Gastroesophageal sphincter (tissue), 4 donors: ENCODE measurements at regions not wholly inside any gene's neighbourhood (a gene's known extent, or its start where the extent isn't known, plus 50 kb on each side); places are given as distances from the start of the nearest gene placed in this dataset.
A peak's percentile ranks its signal among the peaks of the same experiment; 100 is the strongest.

Experiments
- ATAC-seq: fragments of 150-250 bp; one replicate; pipeline ENCODE4 v1.9.1; 2016; ENCODE audit warnings: mild to moderate bottlenecking, moderate library complexity
- H3K27ac ChIP-seq, 4 donors: fragments of 200-600 bp; sonication (generic) in 3 of 4; 1 replicate in 3 of 4; 2 replicates in 1 of 4; pipeline ENCODE4 v1.5.1; 2016 to 2019
- H3K27me3 ChIP-seq: fragments of 200-600 bp; sonication (generic); one replicate; pipeline ENCODE4 v1.5.1; 2019
- H3K36me3 ChIP-seq, 2 donors: fragments of 200-600 bp; sonication (generic); one replicate each; pipeline ENCODE4 v1.5.1; 2019; ENCODE audit warnings: control low read depth in 1 of 2
- H3K4me1 ChIP-seq, 3 donors: fragments of 200-600 bp; sonication (generic); 1 replicate in 2 of 3; 2 replicates in 1 of 3; pipeline ENCODE4 v1.5.1; 2016 to 2019; ENCODE audit warnings: control low read depth in 2 of 3
- H3K4me3 ChIP-seq, 2 donors: fragments of 200-600 bp; sonication (generic); one replicate each; pipeline ENCODE4 v1.5.1; 2019; ENCODE audit warnings: mild to moderate bottlenecking in 1 of 2, moderate library complexity in 1 of 2
- H3K9me3 ChIP-seq, 3 donors: fragments of 200-600 bp; sonication (generic); one replicate each; pipeline ENCODE4 v1.5.1; 2017 to 2019; ENCODE audit warnings: control low read depth in 2 of 3
- CTCF ChIP-seq, 4 experiments: fragments of 200-600 bp in 2 of 4; fragments of 450-650 bp in 2 of 4; sonication (generic) in 1 of 4; IDR thresholded peaks; one replicate each; pipeline ENCODE4 v1.5.1; 2017 to 2019; ENCODE audit warnings: antibody characterized with exemption in 4 of 4, mild to moderate bottlenecking in 2 of 4, moderate library complexity in 2 of 4
- EP300 ChIP-seq: sonication (generic); formaldehyde crosslinking; IDR thresholded peaks from one replicate; pipeline ENCODE4 v1.6.1; 2017; ENCODE audit warnings: antibody characterized with exemption, mild to moderate bottlenecking
- POLR2A ChIP-seq, 2 donors: fragments of 450-650 bp; IDR thresholded peaks; one replicate each; pipeline ENCODE4 v1.6.1; 2017; ENCODE audit warnings: antibody characterized with exemption in 2 of 2, mild to moderate bottlenecking in 2 of 2, moderate library complexity in 1 of 2
- POLR2AphosphoS5 ChIP-seq: sonication (generic); formaldehyde crosslinking; IDR thresholded peaks from one replicate; pipeline ENCODE4 v1.6.1; 2017; ENCODE audit warnings: antibody characterized with exemption
- WGBS, 2 donors: methylation state at CpG; one replicate each; pipeline ENCODE4 v1.1.5; 2018; ENCODE audit warnings: low coverage in 1 of 2; 5-methylcytosine and 5-hydroxymethylcytosine counted together

DNA sequence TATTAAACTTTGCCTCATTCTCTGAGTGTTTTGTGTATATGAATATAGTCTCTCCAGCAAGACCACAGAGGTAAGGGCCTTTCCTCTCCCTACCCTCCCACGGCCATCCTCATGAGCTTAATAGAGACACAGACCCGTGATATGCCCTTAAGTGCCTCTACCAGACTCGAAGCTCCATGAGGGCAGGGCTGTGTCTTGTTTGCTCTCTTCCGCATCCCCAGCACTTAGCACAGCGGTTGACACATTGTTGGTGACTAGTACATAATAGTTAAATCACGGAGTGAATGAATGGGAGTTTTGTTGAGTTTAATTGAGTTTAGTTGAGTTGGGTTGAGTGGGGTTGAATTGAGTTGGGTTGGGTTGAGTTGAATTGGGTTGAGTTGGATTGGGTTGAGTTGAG, 122.3 kb downstream of the ZFP36L2 start:
- TF ChIP-seq EP300, result no peak
- no peak for TF ChIP-seq POLR2A (IDR thresholded peaks at IDR 0.05)
- no peak for TF ChIP-seq POLR2AphosphoS5
- TF ChIP-seq CTCF (IDR thresholded peaks at IDR 0.05), result no peak
- H3K4me3 ChIP-seq, result no peak overlapping the region
- H3K4me1 ChIP-seq, result peaks cover 0 to 85% (median 30%) of the 10 kb centered on the region in 3 donors
- peak overlapping the region in 2 of 4 donors; percentile 90 to 92 for H3K27ac ChIP-seq
- 97% methylated on average over 5 of the region's 6 CpGs; no CpG with 5 or more reads in 1 of the 2 donors for WGBS, 2 donors
- no peaks in the 10 kb centered on the region for H3K9me3 ChIP-seq
- H3K36me3 ChIP-seq, result no peaks in the 10 kb centered on the region
- ATAC-seq, result no peak
- no peaks in the 10 kb centered on the region for H3K27me3 ChIP-seq

- ATAC-seq, result no peak
- TF ChIP-seq EP300, result no peak
- TF ChIP-seq CTCF (IDR thresholded peaks at IDR 0.05), result no peak
- no peak for TF ChIP-seq POLR2AphosphoS5
- no peak for TF ChIP-seq POLR2A (IDR thresholded peaks at IDR 0.05)
These were observed 123.4 kb downstream of the ZFP36L2 start for GRCh38 chr2:43103093-43103404.

GRCh38 chr2:43102366-43103092, 123.9 kb downstream of the ZFP36L2 start:
- Histone ChIP-seq H3K36me3 (no peaks in the 10 kb centered on the region), H3K4me3 (peak overlapping the region in 1 of 2 donors; percentile 62), H3K27ac (peak overlapping the region; percentile 48 to 92 (median 88)), H3K27me3 (no peaks in the 10 kb centered on the region), H3K4me1 (peaks cover 0 to 80% (median 20%) of the 10 kb centered on the region in 3 donors), H3K9me3 (no peaks in the 10 kb centered on the region)
- peak in 1 of 2 donors; percentile 42 for TF ChIP-seq POLR2A (IDR thresholded peaks at IDR 0.05)
- no peak for TF ChIP-seq POLR2AphosphoS5
- no peak for TF ChIP-seq EP300
- WGBS, 2 donors, result 24 to 50% methylated on average over 2 to 3 of the region's 9 CpGs
- ATAC-seq, result peak; percentile 24

More at GRCh38 chr2:43103093-43103404, 123.4 kb downstream of the ZFP36L2 start:
- Histone ChIP-seq H3K36me3 (no peaks in the 10 kb centered on the region), H3K4me1 (peaks cover 0 to 81% (median 23%) of the 10 kb centered on the region in 3 donors), H3K9me3 (no peaks in the 10 kb centered on the region), H3K4me3 (no peak overlapping the region), H3K27me3 (no peaks in the 10 kb centered on the region), H3K27ac (peak overlapping the region; percentile 29 to 92 (median 88))
- WGBS, 2 donors, result 86 to 87% methylated on average over 3 of the region's 3 CpGs

GRCh38 chr2:43101751-43102150, 124.7 kb downstream of the ZFP36L2 start:
- Histone ChIP-seq H3K4me3 (peak overlapping the region; percentile 45 to 62), H3K9me3 (no peaks in the 10 kb centered on the region), H3K36me3 (no peaks in the 10 kb centered on the region), H3K27ac (peak overlapping the region; percentile 48 to 92 (median 88)), H3K4me1 (peaks cover 0 to 72% (median 16%) of the 10 kb centered on the region in 3 donors), H3K27me3 (no peaks in the 10 kb centered on the region)
- TF ChIP-seq POLR2A (IDR thresholded peaks at IDR 0.05) (no peak), EP300 (no peak), POLR2AphosphoS5 (no peak), CTCF (IDR thresholded peaks at IDR 0.05) (no peak)
- WGBS, 2 donors, result no CpG with 5 or more reads among the region's 7 CpGs
- no peak for ATAC-seq

- 44% methylated on average over 3 of the region's 56 CpGs; no CpG with 5 or more reads in 1 of the 2 donors for WGBS, 2 donors
- peak; percentile 75 for ATAC-seq
- Histone ChIP-seq H3K36me3 (no peaks in the 10 kb centered on the region), H3K4me3 (peak overlapping the region; percentile 45 to 62), H3K27ac (peak overlapping the region; percentile 48 to 92 (median 88)), H3K9me3 (no peaks in the 10 kb centered on the region), H3K4me1 (peaks cover 0 to 65% (median 13%) of the 10 kb centered on the region in 3 donors), H3K27me3 (no peaks in the 10 kb centered on the region)
- TF ChIP-seq EP300, result no peak
- peak; percentile 37 to 38 for TF ChIP-seq POLR2A (IDR thresholded peaks at IDR 0.05)
- TF ChIP-seq POLR2AphosphoS5, result peak; percentile 57
- TF ChIP-seq CTCF (IDR thresholded peaks at IDR 0.05), result peak in 1 of 4 experiments; percentile 10
These were observed 125.3 kb downstream of the ZFP36L2 start for GRCh38 chr2:43100883-43101662.
